ENCODE measurements at regions not wholly inside any gene's neighbourhood (a gene's known extent, or its start where the extent isn't known, plus 50 kb on each side); places are given as distances from the start of the nearest gene placed in this dataset.

GRCh38 chr13:102944821-102945220 lies 99.0 kb downstream of the ERCC5 start:
- intact Hi-C loops (cut with micrococcal nuclease; ENCODE audit: unreplicated experiment) (no loop called here), in situ Hi-C loops (cut with HindIII; ENCODE audit: low pct_unique_long_range_greater_than_20kb, low sequenced_read_pairs) (no loop called here)
- no peak for DNase-seq (ENCODE audit: low read depth, low spot score)
- H3K4me1 ChIP-seq (ENCODE audit: control insufficient read depth, insufficient read depth, low read length): no peaks in the 10 kb centered on the region
- no peaks in the 10 kb centered on the region for H3K36me3 ChIP-seq (ENCODE audit: control insufficient read depth, insufficient read depth, low read length)
- H3K27ac ChIP-seq (ENCODE audit: low read length): no peak overlapping the region
- TF ChIP-seq TCF7L2 (IDR thresholded peaks at IDR 0.05; ENCODE audit: low read depth, low read length) (no peak), SIN3A (IDR thresholded peaks at IDR 0.05; ENCODE audit: borderline replicate concordance, insufficient read depth, low read depth, low read length) (no peak), REST (IDR thresholded peaks at IDR 0.05; ENCODE audit: insufficient read depth in 1 of 2, low read depth in 2 of 2, low read length in 1 of 2) (no peak), POLR2AphosphoS5 (IDR thresholded peaks at IDR 0.05; ENCODE audit: low read depth, low read length) (no peak)
- TF ChIP-seq, protein P1, sequence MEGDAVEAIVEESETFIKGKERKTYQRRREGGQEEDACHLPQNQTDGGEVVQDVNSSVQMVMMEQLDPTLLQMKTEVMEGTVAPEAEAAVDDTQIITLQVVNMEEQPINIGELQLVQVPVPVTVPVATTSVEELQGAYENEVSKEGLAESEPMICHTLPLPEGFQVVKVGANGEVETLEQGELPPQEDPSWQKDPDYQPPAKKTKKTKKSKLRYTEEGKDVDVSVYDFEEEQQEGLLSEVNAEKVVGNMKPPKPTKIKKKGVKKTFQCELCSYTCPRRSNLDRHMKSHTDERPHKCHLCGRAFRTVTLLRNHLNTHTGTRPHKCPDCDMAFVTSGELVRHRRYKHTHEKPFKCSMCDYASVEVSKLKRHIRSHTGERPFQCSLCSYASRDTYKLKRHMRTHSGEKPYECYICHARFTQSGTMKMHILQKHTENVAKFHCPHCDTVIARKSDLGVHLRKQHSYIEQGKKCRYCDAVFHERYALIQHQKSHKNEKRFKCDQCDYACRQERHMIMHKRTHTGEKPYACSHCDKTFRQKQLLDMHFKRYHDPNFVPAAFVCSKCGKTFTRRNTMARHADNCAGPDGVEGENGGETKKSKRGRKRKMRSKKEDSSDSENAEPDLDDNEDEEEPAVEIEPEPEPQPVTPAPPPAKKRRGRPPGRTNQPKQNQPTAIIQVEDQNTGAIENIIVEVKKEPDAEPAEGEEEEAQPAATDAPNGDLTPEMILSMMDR (IDR thresholded peaks at IDR 0.05): no peak
- no peak overlapping the region for H3K4me3 ChIP-seq (ENCODE audit: low read depth in 2 of 2, low read length in 2 of 2)
- H3K27me3 ChIP-seq (ENCODE audit: control insufficient read depth, insufficient read depth, low read length): no peaks in the 10 kb centered on the region
- no peaks in the 10 kb centered on the region for H3K9me3 ChIP-seq (ENCODE audit: control insufficient read depth, insufficient read depth, low read depth, low read length)
- no TSS peak for BruUV-seq (replicated peaks)
- POLR2A ChIA-PET: no interaction called here
- CTCF ChIA-PET: no interaction called here
- ATAC-seq: no peak

GRCh38 chr13:102940770-102941169 lies 94.9 kb downstream of the ERCC5 start:
- no TSS peak for BruUV-seq (replicated peaks)
- intact Hi-C loops (cut with micrococcal nuclease; ENCODE audit: unreplicated experiment): no loop called here
- H3K36me3 ChIP-seq (ENCODE audit: control insufficient read depth, insufficient read depth, low read length): no peaks in the 10 kb centered on the region

More at GRCh38 chr13:102940770-102941169, 94.9 kb downstream of the ERCC5 start:
- Histone ChIP-seq H3K4me3 (ENCODE audit: low read depth in 2 of 2, low read length in 2 of 2) (no peak overlapping the region), H3K4me1 (ENCODE audit: control insufficient read depth, insufficient read depth, low read length) (no peaks in the 10 kb centered on the region), H3K27ac (ENCODE audit: low read length) (no peak overlapping the region), H3K9me3 (ENCODE audit: control insufficient read depth, insufficient read depth, low read depth, low read length) (no peaks in the 10 kb centered on the region), H3K27me3 (ENCODE audit: control insufficient read depth, insufficient read depth, low read length) (no peaks in the 10 kb centered on the region)
- no peak for DNase-seq (ENCODE audit: low read depth, low spot score)
- in situ Hi-C loops (cut with HindIII; ENCODE audit: low pct_unique_long_range_greater_than_20kb, low sequenced_read_pairs): no loop called here
- ChIA-PET CTCF (no interaction called here), POLR2A (no interaction called here)
- ATAC-seq: no peak
- no peak for TF ChIP-seq TCF7L2 (IDR thresholded peaks at IDR 0.05; ENCODE audit: low read depth, low read length)
- no peak for TF ChIP-seq REST (IDR thresholded peaks at IDR 0.05; ENCODE audit: insufficient read depth in 1 of 2, low read depth in 2 of 2, low read length in 1 of 2)
- TF ChIP-seq POLR2AphosphoS5 (IDR thresholded peaks at IDR 0.05; ENCODE audit: low read depth, low read length): no peak
- no peak for TF ChIP-seq SIN3A (IDR thresholded peaks at IDR 0.05; ENCODE audit: borderline replicate concordance, insufficient read depth, low read depth, low read length)
- TF ChIP-seq, protein P1 (IDR thresholded peaks at IDR 0.05): no peak

Data from Panc1 (cell line).